ENCODE measurements at regions not wholly inside any gene's neighbourhood (a gene's known extent, or its start where the extent isn't known, plus 50 kb on each side); places are given as distances from the start of the nearest gene placed in this dataset.

DNA sequence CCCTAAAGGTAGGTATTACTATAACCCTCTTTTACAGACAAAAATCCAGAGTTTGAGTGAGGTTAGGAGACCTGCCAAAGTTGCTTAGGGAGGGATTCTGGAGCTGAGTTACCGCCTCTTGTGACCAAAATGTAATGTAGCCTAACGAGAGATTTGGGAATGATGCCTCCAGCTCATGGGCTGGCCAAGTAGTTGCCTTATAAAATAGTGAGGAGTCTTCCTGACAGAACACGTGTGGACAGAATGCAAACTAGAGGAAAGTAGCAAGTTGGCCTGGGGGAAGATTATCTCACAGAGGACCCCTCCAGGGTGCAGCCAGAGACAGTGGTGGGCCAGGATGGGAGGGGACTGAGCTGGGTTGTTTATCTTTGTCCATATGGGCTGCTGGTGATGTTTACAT lies 543.7 kb upstream of the CDH11 start:
- TF ChIP-seq, protein P1, sequence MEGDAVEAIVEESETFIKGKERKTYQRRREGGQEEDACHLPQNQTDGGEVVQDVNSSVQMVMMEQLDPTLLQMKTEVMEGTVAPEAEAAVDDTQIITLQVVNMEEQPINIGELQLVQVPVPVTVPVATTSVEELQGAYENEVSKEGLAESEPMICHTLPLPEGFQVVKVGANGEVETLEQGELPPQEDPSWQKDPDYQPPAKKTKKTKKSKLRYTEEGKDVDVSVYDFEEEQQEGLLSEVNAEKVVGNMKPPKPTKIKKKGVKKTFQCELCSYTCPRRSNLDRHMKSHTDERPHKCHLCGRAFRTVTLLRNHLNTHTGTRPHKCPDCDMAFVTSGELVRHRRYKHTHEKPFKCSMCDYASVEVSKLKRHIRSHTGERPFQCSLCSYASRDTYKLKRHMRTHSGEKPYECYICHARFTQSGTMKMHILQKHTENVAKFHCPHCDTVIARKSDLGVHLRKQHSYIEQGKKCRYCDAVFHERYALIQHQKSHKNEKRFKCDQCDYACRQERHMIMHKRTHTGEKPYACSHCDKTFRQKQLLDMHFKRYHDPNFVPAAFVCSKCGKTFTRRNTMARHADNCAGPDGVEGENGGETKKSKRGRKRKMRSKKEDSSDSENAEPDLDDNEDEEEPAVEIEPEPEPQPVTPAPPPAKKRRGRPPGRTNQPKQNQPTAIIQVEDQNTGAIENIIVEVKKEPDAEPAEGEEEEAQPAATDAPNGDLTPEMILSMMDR (IDR thresholded peaks at IDR 0.05): no peak
- TF ChIP-seq EP300 (IDR thresholded peaks at IDR 0.05) (no peak), POLR2A (IDR thresholded peaks at IDR 0.05) (no peak), POLR2AphosphoS5 (IDR thresholded peaks at IDR 0.05) (no peak)

All from suprapubic skin (tissue), 4 donors.